Astrocyte (in vitro differentiated cells and primary cell): ENCODE measurements at regions not wholly inside any gene's neighbourhood (a gene's known extent, or its start where the extent isn't known, plus 50 kb on each side); places are given as distances from the start of the nearest gene placed in this dataset.

Source experiments
- CTCF ChIP-seq: IDR thresholded peaks from 2 replicates; pipeline ENCODE4 v1.5.1; 2011; ENCODE audit warnings: low read depth, mild to moderate bottlenecking, inconsistent platforms, low read length, moderate library complexity; ENCODE audit not compliant: insufficient read depth
- EZH2 ChIP-seq: IDR thresholded peaks from 2 replicates; pipeline ENCODE4 v1.6.1; 2012; ENCODE audit warnings: mild to moderate bottlenecking, low read length, inconsistent platforms; ENCODE audit not compliant: insufficient read depth

DNA sequence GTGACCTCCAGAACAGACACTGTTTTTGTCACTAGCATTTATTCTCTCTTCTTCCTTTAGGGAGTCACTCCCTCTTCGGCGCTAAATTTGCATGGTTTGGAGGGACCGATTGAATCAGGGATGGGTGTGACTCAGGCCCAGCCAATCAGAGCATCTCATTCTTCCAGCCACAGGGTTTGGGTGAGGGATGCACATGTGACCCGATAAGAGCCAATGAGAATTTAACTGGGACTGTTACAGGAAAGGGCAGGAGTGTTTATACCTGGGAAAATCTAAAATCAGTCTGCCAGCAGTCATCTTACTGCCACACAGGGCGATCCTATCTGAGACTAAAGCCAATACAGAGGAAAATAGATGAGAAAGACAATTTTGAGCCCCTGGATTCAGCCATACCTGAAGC, 351.2 kb upstream of the ERCC4 start:
- TF ChIP-seq EZH2, result no peak
- no peak for TF ChIP-seq CTCF
